ENCODE measurements at regions not wholly inside any gene's neighbourhood (a gene's known extent, or its start where the extent isn't known, plus 50 kb on each side); places are given as distances from the start of the nearest gene placed in this dataset.

DNA sequence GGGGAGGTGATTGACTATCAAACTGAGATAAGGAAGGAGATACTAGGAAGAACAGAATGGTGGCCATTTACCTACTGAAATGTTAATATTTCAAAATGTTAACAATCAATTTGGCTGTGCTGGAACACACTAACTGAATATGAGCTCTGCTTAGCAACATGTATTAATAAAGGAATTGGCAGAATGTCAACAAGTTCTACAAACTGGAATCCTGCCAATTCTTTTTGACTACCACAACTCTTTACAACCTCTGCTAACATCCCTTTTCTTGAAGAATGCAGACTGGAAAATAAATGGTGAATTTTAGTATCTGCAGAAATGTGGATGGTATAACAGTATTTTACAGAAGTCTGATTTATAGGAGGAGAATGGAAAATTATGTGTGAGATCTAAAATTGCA, 446.4 kb downstream of the ISL1 start:
- no peak overlapping the region for H3K27ac ChIP-seq
- TF ChIP-seq, protein P1, sequence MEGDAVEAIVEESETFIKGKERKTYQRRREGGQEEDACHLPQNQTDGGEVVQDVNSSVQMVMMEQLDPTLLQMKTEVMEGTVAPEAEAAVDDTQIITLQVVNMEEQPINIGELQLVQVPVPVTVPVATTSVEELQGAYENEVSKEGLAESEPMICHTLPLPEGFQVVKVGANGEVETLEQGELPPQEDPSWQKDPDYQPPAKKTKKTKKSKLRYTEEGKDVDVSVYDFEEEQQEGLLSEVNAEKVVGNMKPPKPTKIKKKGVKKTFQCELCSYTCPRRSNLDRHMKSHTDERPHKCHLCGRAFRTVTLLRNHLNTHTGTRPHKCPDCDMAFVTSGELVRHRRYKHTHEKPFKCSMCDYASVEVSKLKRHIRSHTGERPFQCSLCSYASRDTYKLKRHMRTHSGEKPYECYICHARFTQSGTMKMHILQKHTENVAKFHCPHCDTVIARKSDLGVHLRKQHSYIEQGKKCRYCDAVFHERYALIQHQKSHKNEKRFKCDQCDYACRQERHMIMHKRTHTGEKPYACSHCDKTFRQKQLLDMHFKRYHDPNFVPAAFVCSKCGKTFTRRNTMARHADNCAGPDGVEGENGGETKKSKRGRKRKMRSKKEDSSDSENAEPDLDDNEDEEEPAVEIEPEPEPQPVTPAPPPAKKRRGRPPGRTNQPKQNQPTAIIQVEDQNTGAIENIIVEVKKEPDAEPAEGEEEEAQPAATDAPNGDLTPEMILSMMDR (IDR thresholded peaks at IDR 0.05), result no peak
- TF ChIP-seq ZFX (IDR thresholded peaks at IDR 0.05; ENCODE audit: borderline replicate concordance), result no peak

DNA sequence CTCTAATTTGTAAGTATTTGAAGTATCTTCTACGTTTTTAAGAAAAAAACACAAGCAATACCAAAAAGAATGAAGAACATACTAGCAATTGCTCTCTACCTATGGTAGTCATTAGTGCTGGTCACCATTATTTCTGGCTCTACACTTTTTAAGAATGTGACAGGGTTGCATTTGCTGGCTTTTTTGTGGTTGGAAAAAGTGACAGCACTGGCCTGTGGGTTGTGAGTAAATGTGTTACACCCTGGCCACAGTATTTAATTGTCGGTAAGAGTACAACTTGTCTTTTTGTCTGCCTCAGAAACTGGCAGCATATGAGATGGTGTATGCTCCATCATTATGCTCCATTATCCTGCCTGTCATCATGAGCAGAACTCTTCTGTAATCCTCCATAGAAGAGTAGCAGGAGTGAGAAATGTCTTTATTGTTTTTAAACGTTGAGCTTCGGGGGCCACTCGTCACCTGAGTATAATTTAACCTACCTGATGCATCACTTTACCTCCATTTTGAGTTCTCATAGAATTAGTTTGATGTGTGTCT, 449.8 kb downstream of the ISL1 start:
- no peak for TF ChIP-seq ZFX (IDR thresholded peaks at IDR 0.05; ENCODE audit: borderline replicate concordance)
- TF ChIP-seq, protein P1 (IDR thresholded peaks at IDR 0.05), result no peak
- H3K27ac ChIP-seq, result no peak overlapping the region

DNA sequence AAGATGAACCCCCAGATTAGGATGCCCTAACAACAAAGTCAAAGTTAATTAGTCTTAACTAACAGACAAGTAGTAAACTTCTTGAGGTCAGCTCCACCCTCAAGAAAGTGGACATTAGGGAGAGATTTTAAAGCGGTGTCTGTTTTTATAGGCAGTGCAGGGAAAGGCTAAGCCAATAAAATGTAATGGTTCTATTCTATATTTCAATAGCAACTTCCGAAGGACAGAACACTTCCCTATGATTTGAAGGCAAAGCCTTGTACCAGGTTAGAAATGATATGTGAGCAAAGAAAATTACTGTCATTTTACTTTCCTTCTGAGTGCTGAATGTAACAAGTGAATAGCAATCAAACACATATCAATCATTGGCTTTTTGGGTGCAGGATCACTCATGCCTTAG, 455.2 kb downstream of the ISL1 start:
- no peak for TF ChIP-seq ZFX (IDR thresholded peaks at IDR 0.05; ENCODE audit: borderline replicate concordance)
- TF ChIP-seq, protein P1 (IDR thresholded peaks at IDR 0.05), result no peak
- no peak overlapping the region for H3K27ac ChIP-seq

DNA sequence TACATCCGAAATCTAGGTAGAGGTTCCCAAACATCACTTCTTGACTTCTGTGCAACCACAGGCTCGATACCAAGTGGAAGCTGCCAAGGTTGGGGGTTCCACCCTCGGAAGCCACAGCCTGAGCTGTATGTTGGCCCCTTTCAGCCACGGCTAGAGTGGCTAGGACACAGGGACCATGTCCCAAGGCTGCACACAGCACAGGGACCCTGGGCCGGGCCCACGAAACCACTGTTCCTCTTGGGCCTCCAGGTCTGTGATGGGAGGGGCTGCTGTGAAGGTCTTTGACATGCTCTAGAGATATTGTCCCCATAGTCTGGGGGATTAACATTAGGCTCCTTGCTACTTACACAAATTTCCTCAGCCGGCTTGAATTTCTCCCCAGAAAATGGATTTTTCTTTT, 460.6 kb downstream of the ISL1 start:
- TF ChIP-seq, protein P1 (IDR thresholded peaks at IDR 0.05), result no peak
- TF ChIP-seq ZFX (IDR thresholded peaks at IDR 0.05; ENCODE audit: borderline replicate concordance), result no peak
- H3K27ac ChIP-seq, result no peak overlapping the region

DNA sequence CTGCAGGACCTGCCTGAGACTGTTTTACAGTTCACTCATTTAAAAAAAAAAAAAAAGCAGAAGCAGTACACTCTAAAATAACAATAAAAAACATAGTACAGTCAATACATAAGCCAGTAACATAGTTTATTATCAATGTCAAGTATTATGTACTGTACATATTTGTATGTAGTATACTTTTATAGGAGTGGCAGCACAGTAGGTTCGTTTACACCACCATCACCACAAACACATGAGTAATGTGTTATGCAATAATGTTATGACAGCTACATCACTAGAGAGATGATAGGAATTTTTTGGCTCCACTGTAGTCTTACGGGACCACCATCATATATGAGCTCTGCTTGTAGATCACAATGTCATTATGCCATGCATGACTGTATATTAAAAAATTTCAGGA, 462.8 kb downstream of the ISL1 start:
- H3K27ac ChIP-seq, result no peak overlapping the region
- no peak for TF ChIP-seq ZFX (IDR thresholded peaks at IDR 0.05; ENCODE audit: borderline replicate concordance)
- TF ChIP-seq, protein P1 (IDR thresholded peaks at IDR 0.05), result no peak

DNA sequence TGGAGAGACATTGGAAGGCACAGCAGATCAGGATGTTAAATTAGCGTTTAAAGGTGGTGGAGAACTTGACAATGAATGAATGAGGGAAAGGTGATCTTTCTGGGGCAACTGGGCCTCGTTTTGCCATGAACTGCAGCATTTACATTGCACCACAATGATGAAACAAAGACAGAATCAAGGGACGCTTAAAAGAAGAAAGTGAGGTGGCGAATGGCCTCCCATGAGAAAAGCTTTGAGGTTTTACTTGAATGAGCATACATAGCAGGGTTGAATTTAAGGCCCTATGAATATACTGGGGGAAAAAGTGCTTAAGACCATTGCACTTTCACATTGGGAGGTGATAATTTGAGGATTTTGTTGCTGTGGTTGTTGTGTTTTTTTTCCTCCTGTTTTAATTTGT, 476.4 kb downstream of the ISL1 start:
- no peak for TF ChIP-seq ZFX (IDR thresholded peaks at IDR 0.05; ENCODE audit: borderline replicate concordance)
- TF ChIP-seq, protein P1 (IDR thresholded peaks at IDR 0.05), result no peak

DNA sequence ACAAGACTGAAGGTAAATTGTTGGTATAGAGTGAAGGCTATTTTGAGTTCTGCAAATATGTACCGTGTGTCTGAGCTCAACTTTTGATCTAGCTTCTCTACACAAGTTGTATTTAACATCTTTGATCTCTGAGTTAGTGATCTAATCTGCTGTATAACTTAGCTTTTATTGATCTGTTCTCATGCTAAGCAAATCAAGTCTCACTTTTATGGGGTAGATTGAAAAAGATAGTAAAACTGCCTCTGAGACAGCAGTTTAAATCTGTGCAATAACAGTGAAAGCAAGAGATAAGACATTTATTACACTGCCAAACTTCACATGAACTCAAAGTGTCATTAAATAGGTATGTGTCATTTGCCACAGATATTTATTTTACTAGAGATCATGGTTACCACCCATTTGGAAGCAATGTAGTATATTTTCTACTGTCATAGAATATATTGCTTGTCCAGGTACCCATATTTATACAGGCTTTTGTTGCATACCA, 477.3 kb downstream of the ISL1 start:
- no peak overlapping the region for H3K27ac ChIP-seq
- no peak for TF ChIP-seq ZFX (IDR thresholded peaks at IDR 0.05; ENCODE audit: borderline replicate concordance)
- TF ChIP-seq, protein P1 (IDR thresholded peaks at IDR 0.05), result no peak

More for the DNA sequence above, 476.4 kb downstream of the ISL1 start:
- H3K27ac ChIP-seq, result no peak overlapping the region
